ENCODE measurements at regions not wholly inside any gene's neighbourhood (a gene's known extent, or its start where the extent isn't known, plus 50 kb on each side); places are given as distances from the start of the nearest gene placed in this dataset.

DNA sequence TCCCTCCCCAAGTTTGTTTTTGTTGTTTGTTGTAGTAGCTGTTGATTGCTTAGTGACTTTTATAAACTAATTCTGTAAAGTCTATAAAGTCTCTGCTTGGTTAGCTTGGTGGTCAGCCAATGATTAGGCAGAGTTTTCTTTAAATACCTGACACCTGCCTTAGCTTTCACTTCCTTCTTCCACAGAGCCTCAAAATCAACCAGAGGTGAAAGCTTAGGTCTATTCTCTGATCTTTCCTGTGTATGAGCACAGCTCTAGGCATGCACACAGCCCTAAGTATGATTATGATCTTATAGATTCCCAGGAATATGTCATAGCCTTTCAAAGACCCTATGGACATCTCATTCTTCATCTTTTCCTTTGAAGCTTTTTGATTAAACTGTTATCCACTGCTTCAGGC is 514.7 kb downstream of the AACS start:
- no peak for DNase-seq (ENCODE audit: low spot score)
- in situ Hi-C loops (cut with MboI; ENCODE audit: low sequenced_read_pairs, unreplicated experiment), result no loop called here
- TF ChIP-seq, protein P1, sequence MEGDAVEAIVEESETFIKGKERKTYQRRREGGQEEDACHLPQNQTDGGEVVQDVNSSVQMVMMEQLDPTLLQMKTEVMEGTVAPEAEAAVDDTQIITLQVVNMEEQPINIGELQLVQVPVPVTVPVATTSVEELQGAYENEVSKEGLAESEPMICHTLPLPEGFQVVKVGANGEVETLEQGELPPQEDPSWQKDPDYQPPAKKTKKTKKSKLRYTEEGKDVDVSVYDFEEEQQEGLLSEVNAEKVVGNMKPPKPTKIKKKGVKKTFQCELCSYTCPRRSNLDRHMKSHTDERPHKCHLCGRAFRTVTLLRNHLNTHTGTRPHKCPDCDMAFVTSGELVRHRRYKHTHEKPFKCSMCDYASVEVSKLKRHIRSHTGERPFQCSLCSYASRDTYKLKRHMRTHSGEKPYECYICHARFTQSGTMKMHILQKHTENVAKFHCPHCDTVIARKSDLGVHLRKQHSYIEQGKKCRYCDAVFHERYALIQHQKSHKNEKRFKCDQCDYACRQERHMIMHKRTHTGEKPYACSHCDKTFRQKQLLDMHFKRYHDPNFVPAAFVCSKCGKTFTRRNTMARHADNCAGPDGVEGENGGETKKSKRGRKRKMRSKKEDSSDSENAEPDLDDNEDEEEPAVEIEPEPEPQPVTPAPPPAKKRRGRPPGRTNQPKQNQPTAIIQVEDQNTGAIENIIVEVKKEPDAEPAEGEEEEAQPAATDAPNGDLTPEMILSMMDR (IDR thresholded peaks at IDR 0.05; ENCODE audit: borderline replicate concordance, control extremely low read depth, extremely low read depth, insufficient read depth, missing control alignments), result no peak

GRCh38 chr12:125583071-125583470 is 517.8 kb downstream of the AACS start:
- DNase-seq (ENCODE audit: low spot score), result no peak
- TF ChIP-seq, protein P1 (IDR thresholded peaks at IDR 0.05; ENCODE audit: borderline replicate concordance, control extremely low read depth, extremely low read depth, insufficient read depth, missing control alignments), result no peak
- in situ Hi-C loops (cut with MboI; ENCODE audit: low sequenced_read_pairs, unreplicated experiment), result no loop called here

DNA sequence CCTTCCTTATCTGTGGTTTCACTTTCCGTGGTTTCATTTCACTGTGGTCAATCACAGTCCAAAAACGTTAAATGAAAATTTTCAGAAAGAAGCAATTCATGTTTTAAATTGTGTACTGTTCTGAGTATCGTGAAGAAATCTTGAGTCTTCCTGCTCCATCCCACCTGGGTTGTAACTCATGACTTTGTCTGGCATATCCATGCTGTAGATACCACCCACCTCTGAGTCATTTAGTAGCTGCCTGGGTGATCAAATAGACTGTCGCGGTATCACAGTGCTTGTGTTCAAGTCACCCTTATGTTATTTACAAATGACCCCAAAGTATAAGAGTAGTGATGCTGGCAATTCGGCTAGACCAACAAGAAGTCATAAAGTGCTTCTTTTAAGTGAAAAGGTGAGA is 521.2 kb downstream of the AACS start:
- in situ Hi-C loops (cut with MboI; ENCODE audit: low sequenced_read_pairs, unreplicated experiment), result no loop called here
- TF ChIP-seq, protein P1 (IDR thresholded peaks at IDR 0.05; ENCODE audit: borderline replicate concordance, control extremely low read depth, extremely low read depth, insufficient read depth, missing control alignments), result no peak
- DNase-seq (ENCODE audit: low spot score), result no peak

- in situ Hi-C loops (cut with MboI; ENCODE audit: low sequenced_read_pairs, unreplicated experiment), result no loop called here
- TF ChIP-seq, protein P1 (IDR thresholded peaks at IDR 0.05; ENCODE audit: borderline replicate concordance, control extremely low read depth, extremely low read depth, insufficient read depth, missing control alignments), result no peak
- DNase-seq (ENCODE audit: low spot score), result no peak
These were observed 528.0 kb downstream of the AACS start for GRCh38 chr12:125593269-125593668.

- in situ Hi-C loops (cut with MboI; ENCODE audit: low sequenced_read_pairs, unreplicated experiment), result no loop called here
- TF ChIP-seq, protein P1 (IDR thresholded peaks at IDR 0.05; ENCODE audit: borderline replicate concordance, control extremely low read depth, extremely low read depth, insufficient read depth, missing control alignments), result no peak
- DNase-seq (ENCODE audit: low spot score), result no peak
These were observed 539.7 kb downstream of the AACS start for GRCh38 chr12:125604976-125605375.

DNA sequence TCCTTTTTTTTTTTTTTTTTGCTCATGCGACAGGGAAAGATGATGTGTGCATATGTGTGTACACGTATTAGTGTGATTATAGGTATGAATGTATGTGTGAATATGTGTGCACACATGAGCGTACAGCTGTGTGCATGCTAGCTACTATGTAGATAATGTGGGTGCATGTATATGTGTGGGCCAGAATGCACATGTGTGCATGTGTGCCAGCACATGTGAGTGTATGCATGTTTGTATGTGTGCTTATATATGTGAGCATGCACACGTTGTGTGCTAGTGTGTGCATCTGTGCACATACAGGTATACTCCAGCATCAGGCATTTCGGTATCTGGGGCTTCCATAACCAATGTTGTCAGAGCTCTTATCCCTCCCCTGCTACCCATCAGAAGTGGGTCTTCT is 541.1 kb downstream of the AACS start:
- in situ Hi-C loops (cut with MboI; ENCODE audit: low sequenced_read_pairs, unreplicated experiment), result no loop called here
- no peak for DNase-seq (ENCODE audit: low spot score)
- TF ChIP-seq, protein P1 (IDR thresholded peaks at IDR 0.05; ENCODE audit: borderline replicate concordance, control extremely low read depth, extremely low read depth, insufficient read depth, missing control alignments), result no peak

GRCh38 chr12:125610292-125610691 is 545.1 kb downstream of the AACS start:
- TF ChIP-seq, protein P1 (IDR thresholded peaks at IDR 0.05; ENCODE audit: borderline replicate concordance, control extremely low read depth, extremely low read depth, insufficient read depth, missing control alignments), result no peak
- DNase-seq (ENCODE audit: low spot score), result no peak
- in situ Hi-C loops (cut with MboI; ENCODE audit: low sequenced_read_pairs, unreplicated experiment), result no loop called here

Data from GM13976 (cell line).